SKM-1 (cell line): ENCODE measurements at regions not wholly inside any gene's neighbourhood (a gene's known extent, or its start where the extent isn't known, plus 50 kb on each side); places are given as distances from the start of the nearest gene placed in this dataset.

Source experiments
- DNase-seq: peaks from one replicate; lab custom pipeline; 2025; ENCODE audit not compliant: unreplicated experiment; lab: John Stamatoyannopoulos, UW

DNA sequence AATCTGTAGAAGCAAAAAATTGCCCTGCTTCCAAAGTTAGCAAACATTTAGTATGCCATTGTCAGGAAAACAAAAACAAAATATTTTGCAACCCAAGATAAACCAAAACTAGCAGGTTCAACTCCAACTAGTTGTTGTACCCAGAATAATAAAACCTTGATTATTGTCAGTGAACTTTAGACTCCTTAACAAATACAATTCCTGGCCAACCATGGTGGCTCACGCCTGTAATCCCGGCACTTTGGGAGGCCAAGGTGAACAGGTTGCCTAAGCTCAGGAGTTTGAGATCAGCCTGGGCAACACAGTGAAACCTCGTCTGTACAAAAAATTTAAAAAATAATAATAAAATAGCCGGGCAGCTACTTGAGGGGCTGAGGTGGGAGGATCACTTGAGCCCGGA, 53.6 kb upstream of the EPCAM start:
- DNase-seq: no peak

DNA sequence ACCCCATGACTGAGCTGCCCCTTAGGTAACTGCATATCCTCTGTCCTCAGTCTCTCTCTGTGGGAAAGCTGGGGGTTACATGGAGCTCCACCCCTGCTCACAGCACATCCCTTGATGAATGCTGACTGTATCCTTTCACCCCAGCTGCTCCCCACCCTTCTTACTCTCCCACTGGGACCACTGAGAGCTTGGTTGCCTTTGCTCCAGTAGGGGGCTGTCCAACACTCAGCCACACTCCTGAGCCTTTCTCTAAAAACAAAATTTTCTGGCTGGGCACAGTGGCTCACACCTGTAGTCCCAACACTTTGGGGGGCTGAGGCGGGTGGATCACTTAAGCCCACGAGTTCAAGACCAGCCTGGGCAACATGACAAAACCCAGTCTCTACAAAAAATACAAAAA, 55.4 kb upstream of the EPCAM start:
- DNase-seq: no peak

DNA sequence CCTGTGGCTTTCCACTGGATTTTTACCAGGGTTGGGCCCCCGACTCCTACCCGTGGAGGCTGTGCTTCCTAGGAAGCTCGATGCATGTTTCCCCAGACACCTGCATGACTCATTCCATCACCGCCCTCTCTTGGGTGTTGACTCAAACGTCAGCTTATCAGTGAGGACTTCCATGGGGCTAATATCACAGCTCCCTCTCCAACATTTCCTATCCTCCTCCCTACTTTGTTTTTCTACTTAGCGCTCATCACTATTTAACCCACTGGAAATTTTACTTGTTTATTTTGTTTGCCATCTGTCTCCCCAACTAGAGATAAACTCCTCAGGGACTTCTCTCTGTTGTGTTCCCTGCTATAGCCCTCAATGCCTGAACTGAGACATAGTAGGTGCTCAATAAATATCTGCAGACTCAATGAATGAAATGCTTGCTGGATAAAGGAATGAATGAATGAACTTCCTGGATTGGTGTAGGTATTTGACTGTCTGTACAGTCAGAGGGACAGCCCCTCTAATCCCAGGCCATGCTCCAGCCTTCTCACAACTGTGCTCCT, 55.9 kb upstream of the EPCAM start:
- DNase-seq: no peak

DNA sequence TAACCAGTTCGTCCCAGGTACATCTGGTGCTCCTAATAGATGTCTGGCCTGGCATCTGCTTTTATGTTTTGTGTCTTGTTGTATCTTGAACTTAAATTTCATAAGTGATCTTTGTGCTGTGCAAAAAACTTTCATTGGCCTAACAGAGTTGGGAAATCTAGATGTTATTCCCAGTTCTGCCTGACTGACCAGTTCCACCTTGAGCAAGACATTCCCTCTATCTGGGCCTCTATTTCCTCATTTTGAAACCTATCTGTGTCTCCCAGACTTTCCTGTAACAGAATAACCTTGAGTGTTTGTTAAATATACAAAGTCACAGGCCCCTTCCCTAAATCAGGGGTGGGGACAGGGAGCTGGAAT, 56.6 kb upstream of the EPCAM start:
- no peak for DNase-seq

DNA sequence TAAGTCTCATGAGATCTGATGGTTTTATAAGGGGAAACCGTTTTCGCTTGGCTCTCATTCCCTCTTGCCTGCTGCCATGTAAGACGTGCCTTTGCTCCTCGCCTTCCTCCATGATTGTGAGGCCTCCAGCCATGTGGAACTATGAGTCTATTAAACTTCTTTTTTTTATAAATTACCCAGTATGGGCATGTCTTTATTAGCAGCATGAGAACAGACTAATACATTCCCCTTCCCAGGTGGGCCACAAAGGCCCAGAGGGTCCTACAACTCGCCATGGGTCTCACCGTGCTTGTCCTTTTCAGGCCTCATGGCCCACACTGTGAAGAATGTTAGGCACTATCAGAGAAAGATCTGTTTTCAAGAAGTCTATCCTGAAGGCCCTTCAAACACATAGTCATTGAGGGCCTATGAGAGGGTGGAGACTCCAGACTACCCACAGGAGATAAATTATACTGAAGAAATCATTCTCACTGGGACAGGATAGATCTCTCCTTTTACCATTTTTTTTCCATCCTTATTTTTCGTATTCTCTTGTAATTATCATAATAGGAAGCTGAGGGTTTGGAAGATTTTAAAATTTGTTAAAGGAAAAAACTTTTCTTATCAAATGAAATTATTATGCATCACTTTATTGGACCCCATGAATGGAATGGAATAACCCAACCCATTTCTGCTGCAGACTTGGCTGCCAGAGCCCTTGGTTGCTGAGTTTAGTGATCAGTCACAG, 57.2 kb upstream of the EPCAM start:
- DNase-seq: no peak

DNA sequence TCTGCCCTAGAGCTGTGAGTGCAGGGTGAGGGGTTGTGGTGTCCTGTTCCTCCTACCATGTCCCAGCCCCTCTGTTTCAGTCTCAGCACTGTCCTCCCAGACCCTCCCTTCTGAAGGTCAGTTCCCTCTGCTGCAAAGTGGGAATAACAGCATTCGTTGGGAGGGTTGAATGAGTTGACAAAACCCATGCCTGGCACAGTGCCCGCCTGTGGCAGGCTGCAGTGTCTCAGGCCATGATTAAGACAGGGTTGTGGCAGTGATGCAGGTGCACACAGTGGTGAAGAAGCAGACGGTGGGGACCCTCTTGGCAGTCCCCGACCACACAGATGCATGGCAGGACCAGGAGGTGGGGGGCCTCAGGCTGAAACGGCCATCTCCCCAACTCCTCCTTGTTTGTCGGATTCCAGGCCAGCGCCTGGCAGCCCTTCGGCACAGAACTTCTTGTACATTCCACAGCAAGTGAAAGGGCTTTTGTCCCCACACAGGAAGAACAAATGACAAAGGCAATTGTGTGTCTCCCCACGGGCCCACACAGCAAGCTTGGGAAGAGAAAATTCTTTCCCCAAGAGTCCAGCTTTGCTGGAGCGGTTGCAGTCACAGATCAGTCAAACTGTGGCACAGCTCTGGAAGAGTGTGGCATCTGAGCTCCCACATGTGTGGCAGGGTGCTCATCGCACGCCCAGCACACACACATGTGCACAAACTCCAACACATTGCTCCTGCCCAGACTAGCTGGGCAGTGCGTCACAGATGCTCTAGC, 58.1 kb upstream of the EPCAM start:
- no peak for DNase-seq

DNA sequence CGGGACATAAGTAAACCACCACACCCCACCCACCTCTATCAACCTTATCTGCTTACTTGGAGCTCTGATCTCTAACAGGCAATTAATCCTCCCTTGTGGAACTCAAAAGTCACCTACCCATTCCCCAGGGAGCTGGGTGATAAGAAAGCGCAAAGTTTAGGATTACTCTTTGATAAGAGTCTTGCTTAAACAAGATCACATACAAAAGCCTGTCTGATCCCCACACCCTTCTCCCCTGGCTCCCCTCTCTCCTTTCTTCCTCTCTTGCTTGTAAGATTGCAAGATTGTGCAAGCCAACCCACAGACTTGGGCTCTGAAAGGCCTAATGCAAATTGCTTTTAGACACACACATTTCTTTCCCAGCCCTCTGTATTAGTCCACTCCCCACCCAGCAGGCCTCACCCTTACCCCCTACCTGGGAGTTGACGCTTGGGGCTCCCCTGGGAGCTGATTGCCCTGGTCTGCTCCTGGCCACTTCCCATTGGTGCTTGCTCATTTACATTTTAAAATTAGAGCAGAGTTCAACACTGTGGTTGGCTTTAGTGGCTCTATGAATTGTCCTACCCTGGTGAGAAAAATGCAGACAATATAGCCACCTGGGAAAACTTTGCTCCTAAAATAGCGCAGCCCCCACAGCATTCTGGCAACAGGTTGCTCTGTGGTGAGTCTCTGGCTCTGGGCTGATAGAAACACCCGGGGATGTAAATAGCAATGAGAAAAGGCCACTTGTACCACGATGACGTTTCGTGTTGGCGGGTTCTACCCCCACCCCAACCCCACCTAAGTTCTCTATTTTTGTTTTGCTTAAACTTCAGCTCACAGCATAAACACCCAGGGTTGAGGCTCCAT, 58.9 kb upstream of the EPCAM start:
- peak; percentile 93 for DNase-seq

DNA sequence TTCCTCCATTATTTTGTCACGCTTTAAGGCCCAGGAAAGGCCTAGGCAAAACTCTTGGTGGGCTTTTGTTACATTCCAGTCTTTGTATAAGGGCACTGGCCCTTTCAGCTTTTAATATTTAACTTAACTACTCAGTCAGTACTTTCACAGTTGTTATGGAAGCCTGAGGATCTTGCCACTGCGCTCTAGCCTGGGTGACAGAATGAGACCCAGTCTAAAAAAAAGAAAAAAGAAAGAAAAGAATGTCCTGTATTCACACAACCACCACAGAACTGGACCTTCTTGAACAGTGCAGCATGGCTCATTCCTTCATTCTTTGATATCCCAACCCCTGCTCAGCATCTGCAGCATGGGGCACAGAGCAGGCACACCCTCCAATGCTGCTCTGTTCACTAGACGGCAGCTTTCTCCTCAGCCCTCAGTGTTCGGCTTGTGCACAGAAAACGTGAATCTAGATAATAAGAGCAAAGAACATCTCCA, 59.6 kb upstream of the EPCAM start:
- DNase-seq: no peak

DNA sequence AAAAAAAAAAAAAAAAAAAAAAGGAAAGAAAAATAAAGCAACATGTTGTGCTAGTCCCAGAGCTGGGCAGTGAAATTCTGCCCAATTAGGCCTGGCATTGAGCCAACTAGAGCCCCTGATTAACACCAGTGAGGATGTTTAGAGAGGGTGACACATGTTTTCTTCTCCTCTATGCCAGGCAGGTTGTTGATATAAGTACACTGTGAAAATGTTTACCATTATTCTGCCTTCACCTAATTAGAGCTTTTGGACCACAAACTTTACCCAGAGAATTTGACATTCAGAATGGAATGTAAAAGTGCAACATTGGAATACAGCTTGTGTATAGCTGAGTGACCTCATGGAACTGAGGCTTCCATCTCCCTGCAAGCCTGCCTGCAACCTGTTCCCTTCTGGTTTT, 62.0 kb upstream of the EPCAM start:
- no peak for DNase-seq

DNA sequence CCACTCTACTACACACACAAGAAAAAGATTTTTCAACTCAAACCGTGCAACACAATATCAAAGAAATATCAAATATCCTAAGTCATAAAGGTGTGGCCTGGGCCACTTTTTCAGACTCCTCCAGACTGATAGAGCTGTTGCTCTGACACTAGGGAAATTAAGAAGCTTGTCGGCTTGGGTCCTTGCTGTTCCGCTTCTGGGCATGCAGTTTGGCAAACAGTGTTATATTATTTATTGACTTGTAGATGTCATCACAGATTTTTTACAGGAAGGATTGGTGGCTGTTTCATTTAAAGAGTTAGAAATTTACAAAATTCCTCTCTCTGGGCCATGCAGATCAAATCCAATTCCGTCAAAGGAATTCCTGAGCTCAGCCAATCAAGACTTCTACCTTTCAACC, 64.5 kb upstream of the EPCAM start:
- no peak for DNase-seq

DNA sequence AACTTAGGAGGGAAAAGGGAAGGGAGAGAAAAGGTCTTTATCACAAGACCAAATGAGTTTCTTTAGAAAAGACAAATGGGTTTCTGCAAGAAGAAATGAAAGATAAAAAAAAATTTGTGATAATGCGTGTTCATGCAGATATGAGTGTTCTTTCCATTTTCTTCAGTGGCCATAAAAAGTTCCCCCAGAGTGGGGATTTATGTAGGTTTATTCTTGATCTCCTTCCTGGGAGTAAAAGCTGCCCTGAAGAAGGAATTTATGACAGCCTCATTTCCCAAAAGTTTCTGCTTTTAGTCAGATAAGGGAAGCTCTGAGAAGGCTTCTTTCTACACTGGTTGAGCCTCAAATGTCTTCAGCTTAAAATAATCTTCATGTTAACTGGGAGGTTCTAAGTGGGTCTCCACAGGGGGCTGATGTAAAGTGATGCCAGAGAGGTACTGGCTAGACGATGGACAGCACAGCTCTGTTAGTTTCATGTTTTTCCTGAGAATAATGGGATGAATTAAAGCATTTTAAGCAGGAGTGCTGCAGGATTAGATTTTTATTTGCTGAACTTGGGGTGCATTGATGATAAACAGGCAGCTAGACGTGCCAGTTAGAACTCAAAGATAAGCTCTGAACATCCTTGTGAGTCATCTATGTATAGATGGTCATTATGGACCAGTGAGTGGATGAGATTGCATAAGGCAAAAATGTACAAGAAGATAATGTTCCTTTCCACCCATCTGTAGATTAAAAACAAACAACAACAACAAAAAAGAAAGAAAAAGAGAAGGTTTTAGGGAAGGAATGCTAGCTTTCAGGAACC, 65.6 kb upstream of the EPCAM start:
- no peak for DNase-seq

DNA sequence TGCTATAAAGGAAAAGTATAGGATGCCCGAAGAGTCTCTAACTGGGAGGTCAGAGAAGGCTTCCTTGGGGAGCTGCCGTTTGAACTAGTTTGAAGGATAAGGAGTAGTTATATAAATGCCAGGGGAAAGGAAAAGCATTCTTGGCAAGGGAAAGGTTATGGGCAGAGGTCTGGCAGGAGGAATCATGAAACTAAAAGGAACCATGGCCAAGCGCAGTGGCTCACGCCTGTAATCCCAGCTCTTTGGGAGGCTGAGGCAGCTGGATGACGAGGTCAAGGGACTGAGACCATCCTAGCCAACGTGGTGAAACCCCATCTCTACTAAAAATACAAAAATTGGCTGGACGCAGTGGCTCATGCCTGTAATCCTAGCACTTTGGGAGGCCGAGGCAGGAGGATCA, 66.8 kb upstream of the EPCAM start:
- DNase-seq: no peak

DNA sequence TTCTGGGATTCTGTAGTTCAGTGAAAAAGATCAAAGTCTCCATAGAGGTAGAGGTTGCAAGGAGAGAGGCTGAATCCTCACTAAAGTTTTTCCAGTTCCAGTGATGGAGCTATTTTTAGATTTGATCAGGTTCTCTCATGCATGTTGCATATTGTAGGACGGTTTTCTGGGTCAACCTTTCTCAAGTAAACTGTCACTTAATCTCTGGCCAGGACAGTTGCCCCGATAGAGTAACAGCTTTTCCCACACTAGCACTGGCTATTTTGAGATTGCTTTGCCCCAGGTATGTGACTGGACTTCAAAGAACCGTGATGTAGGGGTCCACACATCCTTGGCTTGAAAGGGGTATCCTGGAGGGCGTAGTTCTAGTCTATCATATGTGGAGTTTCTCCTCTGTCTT, 67.4 kb upstream of the EPCAM start:
- DNase-seq: no peak

DNA sequence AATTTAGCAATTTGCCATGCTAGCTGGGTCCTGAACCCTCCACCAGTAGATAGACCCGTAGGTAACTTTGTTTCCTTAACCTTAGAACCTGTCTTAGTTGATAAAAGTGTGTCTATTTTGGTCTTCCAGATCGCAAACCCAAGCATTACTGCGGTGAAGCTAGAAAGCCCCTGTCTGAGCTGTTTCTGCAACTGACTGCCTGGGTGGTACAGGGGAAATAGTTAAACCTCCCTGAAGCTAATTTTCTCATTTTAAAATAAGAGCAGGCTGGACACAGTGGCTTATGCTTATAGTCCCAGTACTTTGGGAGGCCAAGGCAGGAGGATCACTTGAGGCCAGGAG, 67.9 kb upstream of the EPCAM start:
- no peak for DNase-seq

DNA sequence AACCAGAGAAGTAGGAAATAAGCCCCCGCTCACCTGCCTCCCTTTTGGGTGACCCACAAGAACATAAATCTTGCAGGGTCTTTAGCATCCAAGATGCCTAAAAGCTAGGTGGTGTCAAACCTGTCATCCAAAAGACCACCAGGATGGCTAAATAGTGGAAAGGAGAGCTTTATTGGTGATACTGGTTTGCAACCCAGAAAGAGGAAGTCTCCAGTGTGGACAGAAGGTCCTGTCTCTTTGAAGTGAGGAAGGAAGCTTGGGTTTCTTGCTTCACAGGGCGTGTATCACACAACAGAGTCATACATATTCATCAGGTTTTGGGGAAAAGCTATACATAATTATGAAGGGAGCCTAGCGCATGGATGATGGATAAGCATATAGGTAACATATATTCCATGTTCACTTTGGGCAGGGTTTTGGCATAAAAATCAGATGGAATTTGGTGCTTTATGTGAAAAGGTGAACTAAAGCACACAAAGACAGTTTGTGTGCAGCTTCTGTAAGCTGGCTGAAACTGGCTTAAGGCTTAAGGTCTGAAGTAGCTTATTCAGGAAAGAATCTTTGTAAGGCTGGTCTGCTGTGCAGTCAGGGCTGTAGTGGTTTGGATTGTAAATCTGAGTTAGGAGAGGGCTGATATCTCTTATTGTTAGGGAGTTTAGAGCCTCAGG, 68.4 kb upstream of the EPCAM start:
- DNase-seq: peak; percentile 80

DNA sequence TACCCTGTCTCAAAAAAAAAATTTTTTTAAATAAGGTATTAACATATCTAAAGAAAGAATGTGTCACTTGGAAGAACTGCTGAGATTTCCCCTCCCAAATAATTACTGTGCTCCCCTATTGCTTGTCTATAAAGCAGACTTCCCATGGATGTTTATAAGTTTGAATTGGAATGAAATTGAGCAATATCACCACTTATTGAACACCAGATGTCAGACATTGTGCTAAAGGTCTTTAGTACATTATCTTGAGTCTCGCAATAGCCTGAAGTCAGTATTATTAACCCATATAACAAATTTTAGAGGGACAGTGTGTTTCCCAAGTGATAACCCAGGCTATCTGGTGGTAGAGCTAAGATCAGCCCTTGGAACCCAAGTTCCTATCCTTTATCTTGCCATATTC, 69.0 kb upstream of the EPCAM start:
- no peak for DNase-seq

DNA sequence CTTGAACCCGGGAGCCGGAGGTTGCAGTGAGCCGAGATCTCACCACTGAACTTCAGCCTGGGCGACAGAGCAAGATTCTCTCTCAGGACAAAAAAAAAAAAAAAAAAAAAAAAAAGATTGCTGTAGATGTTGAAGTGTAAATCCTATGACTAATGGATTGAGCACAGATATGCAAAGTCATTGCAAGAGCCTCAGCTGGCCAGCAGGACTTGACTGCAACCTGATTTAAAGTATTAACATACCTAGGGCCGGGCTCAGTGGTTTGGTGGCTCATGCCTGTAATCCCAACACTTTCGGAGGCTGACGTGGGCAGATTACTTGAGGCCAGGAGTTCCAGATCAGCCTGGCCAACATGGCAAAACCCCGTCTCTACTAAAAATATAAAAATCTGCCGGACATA, 69.6 kb upstream of the EPCAM start:
- no peak for DNase-seq

DNA sequence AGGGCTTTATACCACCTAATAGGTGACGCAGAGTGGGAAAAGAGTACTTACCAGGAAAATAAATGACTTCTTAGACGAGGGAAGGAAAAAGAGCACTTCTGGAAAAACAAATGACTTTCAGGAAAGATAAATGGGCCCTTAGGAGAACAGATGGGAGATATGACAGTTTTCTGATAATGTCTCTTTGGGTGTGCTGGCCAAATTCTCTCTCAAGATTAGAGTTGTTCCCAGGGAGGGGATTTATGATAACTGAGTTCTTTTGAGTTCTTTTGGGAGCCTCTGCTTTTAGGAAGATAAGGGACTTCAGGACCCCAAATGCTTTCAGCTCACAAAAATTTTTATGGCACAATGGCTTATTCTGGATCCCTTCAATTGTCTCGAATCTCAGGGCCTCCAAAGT, 70.3 kb upstream of the EPCAM start:
- DNase-seq: no peak

DNA sequence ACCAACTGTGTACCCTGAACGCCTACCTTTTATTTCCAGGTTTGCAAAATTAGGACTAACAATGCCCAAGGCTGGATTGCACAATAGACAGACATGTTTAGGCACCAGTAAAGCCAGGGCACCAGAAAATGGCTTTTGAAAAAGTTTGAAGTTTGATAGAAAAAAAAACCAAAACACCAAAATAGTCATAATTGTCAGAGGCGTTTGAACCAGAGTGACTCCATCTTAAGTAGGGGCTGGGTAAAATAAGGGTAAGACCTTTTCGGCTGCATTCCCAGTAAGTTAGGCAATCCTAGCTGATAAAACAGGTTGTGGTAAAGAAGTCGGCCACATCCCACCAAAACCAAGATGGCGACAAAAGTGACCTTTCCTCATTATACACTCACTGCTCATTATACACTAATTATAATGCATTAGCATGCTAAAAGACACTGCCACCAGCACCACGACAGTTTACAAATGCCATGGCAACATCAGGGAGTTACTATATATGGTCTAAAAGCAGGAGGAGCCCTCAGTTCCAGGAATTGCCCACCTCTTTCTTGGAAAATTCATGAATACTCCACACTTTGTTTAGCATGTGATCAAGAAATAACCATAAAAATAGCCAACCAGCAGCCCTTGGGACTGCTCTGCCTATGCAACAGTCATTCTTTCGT, 71.2 kb upstream of the EPCAM start:
- no peak for DNase-seq
